Fibroblast of pulmonary artery (primary cell): ENCODE measurements at regions not wholly inside any gene's neighbourhood (a gene's known extent, or its start where the extent isn't known, plus 50 kb on each side); places are given as distances from the start of the nearest gene placed in this dataset.
"Not testable (repeated sequence)": the region's sequence is repeated elsewhere in the genome, so short reads cannot be mapped to it uniquely, and the experiment has no call there.

ENCODE experiments used
- DNase-seq: peaks from one replicate; pipeline ENCODE4 v3.0.0-alpha.2; 2010; ENCODE audit warnings: low read depth
- H3K4me3 ChIP-seq: replicated peaks from 2 replicates; pipeline ENCODE4 v1.5.1; 2011; ENCODE audit warnings: low read depth, mild to moderate bottlenecking, control low read depth, low read length, moderate library complexity
- CTCF ChIP-seq: IDR thresholded peaks from 2 replicates; pipeline ENCODE4 v1.5.1; 2011; ENCODE audit warnings: mild to moderate bottlenecking, control low read depth, low read length, inconsistent platforms; ENCODE audit errors: missing control alignments

- no peak for DNase-seq
- TF ChIP-seq CTCF = no peak
- no peak overlapping the region for H3K4me3 ChIP-seq
These were observed 715.0 kb downstream of the TFAP2A start for GRCh38 chr6:9699888-9700287.

- no peak for TF ChIP-seq CTCF
- DNase-seq = no peak
- H3K4me3 ChIP-seq = no peak overlapping the region
These were observed 717.5 kb downstream of the TFAP2A start for GRCh38 chr6:9697263-9697931.

GRCh38 chr6:9690388-9690787 is 724.5 kb downstream of the TFAP2A start:
- no peak for TF ChIP-seq CTCF
- DNase-seq = no peak
- H3K4me3 ChIP-seq = no peak overlapping the region

GRCh38 chr6:9680727-9681126 is 734.1 kb downstream of the TFAP2A start:
- H3K4me3 ChIP-seq, DNase-seq: not testable (repeated sequence)

- DNase-seq = no peak
- TF ChIP-seq CTCF = no peak
- H3K4me3 ChIP-seq = no peak overlapping the region
These were observed 739.8 kb downstream of the TFAP2A start for GRCh38 chr6:9675122-9675521.

GRCh38 chr6:9659848-9660247 is 755.0 kb downstream of the TFAP2A start:
- TF ChIP-seq CTCF = no peak
- no peak for DNase-seq
- H3K4me3 ChIP-seq = no peak overlapping the region

DNA sequence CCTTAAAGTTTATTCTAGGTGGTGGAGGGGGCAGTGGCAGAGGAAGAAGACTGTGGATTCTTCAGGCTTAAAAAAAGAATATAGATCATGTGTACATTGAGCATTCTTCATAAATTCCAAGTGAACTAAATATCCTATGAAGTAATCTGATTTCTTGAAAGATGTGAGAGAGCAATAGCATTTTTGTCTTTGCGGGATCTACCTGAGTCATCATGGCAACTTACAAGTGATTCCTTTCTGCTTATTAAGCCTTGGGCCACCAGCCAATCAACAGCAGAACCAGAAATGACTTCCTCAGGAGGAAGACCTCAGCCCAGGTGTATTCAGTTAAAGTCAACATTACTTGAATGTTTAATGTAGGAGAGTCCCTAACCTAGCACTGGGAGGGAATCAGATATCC is 756.9 kb downstream of the TFAP2A start:
- TF ChIP-seq CTCF = no peak
- DNase-seq = no peak
- H3K4me3 ChIP-seq = no peak overlapping the region

GRCh38 chr6:9647599-9647998 is 767.3 kb downstream of the TFAP2A start:
- peak; percentile 61 for DNase-seq
- no peak overlapping the region for H3K4me3 ChIP-seq
- TF ChIP-seq CTCF = no peak
